Mesendoderm (in vitro differentiated cells): ENCODE measurements at regions not wholly inside any gene's neighbourhood (a gene's known extent, or its start where the extent isn't known, plus 50 kb on each side); places are given as distances from the start of the nearest gene placed in this dataset.
A peak's percentile ranks its signal among the peaks of the same experiment; 100 is the strongest.

ENCODE experiments used
- DNase-seq: peaks from one replicate; pipeline ENCODE4 v3.0.0; 2013
- H2AK5ac ChIP-seq: 2 replicates; pipeline ENCODE4 v1.6.1; 2013; ENCODE audit warnings: low read length, inconsistent platforms
- H2BK120ac ChIP-seq: 2 replicates; pipeline ENCODE4 v1.6.1; 2013; ENCODE audit warnings: low read depth, mild to moderate bottlenecking, low read length, moderate library complexity, mixed read lengths
- H2BK15ac ChIP-seq: replicated peaks from 2 replicates; pipeline ENCODE4 v1.6.1; 2013; ENCODE audit warnings: low read depth, mild to moderate bottlenecking, moderate library complexity
- H2BK5ac ChIP-seq: 2 replicates; pipeline ENCODE4 v1.6.1; 2013; ENCODE audit warnings: low read length, inconsistent platforms
- H3K18ac ChIP-seq: 2 replicates; pipeline ENCODE4 v1.6.1; 2013; ENCODE audit warnings: mild to moderate bottlenecking, low read length, mixed read lengths
- H3K23ac ChIP-seq: one replicate; pipeline ENCODE4 v1.6.1; 2013; ENCODE audit warnings: low read length
- H3K27ac ChIP-seq: 2 replicates; pipeline ENCODE4 v1.5.1; 2013; ENCODE audit warnings: low read depth, mild to moderate bottlenecking, inconsistent platforms, low read length, moderate library complexity
- H3K27me3 ChIP-seq: 2 replicates; pipeline ENCODE4 v1.6.1; 2013; ENCODE audit warnings: low read length, control low read depth, mild to moderate bottlenecking, inconsistent platforms; ENCODE audit not compliant: insufficient read depth, poor library complexity
- H3K36me3 ChIP-seq: 2 replicates; pipeline ENCODE4 v1.6.1; 2013; ENCODE audit warnings: low read length, inconsistent platforms; ENCODE audit not compliant: control insufficient read depth, insufficient read depth
- H3K4ac ChIP-seq: one replicate; pipeline ENCODE4 v1.6.1; 2013; ENCODE audit warnings: low read depth, mild to moderate bottlenecking, low read length, moderate library complexity
- H3K4me1 ChIP-seq: 2 replicates; pipeline ENCODE4 v1.6.1; 2013; ENCODE audit warnings: low read depth, low read length, inconsistent platforms; ENCODE audit not compliant: control insufficient read depth
- H3K4me2 ChIP-seq: 2 replicates; pipeline ENCODE4 v1.6.1; 2013; ENCODE audit warnings: low read length
- H3K4me3 ChIP-seq: 2 replicates; pipeline ENCODE4 v1.5.1; 2013; ENCODE audit warnings: mild to moderate bottlenecking, low read length
- H3K56ac ChIP-seq: one replicate; pipeline ENCODE4 v1.6.1; 2013; ENCODE audit warnings: low read length
- H3K79me1 ChIP-seq: 2 replicates; pipeline ENCODE4 v1.6.1; 2013; ENCODE audit warnings: low read length, inconsistent platforms
- H3K79me2 ChIP-seq: 2 replicates; pipeline ENCODE4 v1.6.1; 2013; ENCODE audit warnings: mild to moderate bottlenecking, low read length; ENCODE audit not compliant: control insufficient read depth, insufficient read depth
- H3K9ac ChIP-seq: 2 replicates; pipeline ENCODE4 v1.6.1; 2013; ENCODE audit warnings: low read length, inconsistent platforms
- H4K5ac ChIP-seq: one replicate; pipeline ENCODE4 v1.6.1; 2013; ENCODE audit warnings: low read length
- H4K8ac ChIP-seq: one replicate; pipeline ENCODE4 v1.6.1; 2013; ENCODE audit warnings: low read depth, mild to moderate bottlenecking, control low read depth, low read length, moderate library complexity
- WGBS: extraction: QIAGEN DNeasy Blood & Tissue Kit; methylation state at CpG from one replicate; pipeline ENCODE4 v1.1.7; 2013; ENCODE audit warnings: low lambda C conversion rate, missing lambda C conversion rate; ENCODE audit not compliant: insufficient coverage; ENCODE audit errors: extremely low coverage; 5-methylcytosine and 5-hydroxymethylcytosine counted together

GRCh38 chr12:31874961-31875608 lies 84.1 kb upstream of the RESF1 start:
- no peak overlapping the region for H2BK15ac ChIP-seq
- peak overlapping the region; percentile 83 for H3K18ac ChIP-seq
- H4K5ac ChIP-seq, result peak overlapping the region; percentile 44
- peak overlapping the region; percentile 84 for H3K56ac ChIP-seq
- no CpG with 5 or more reads among the region's 6 CpGs for WGBS
- peak; percentile 84 for DNase-seq
- peak overlapping the region; percentile 98 for H2BK5ac ChIP-seq
- H4K8ac ChIP-seq, result no peak overlapping the region
- no peak overlapping the region for H3K4me2 ChIP-seq
- H2AK5ac ChIP-seq, result peak overlapping the region; percentile 97
- peak overlapping the region; percentile 48 for H3K23ac ChIP-seq
- peak overlapping the region; percentile 77 for H3K4ac ChIP-seq
- H3K27me3 ChIP-seq, result no peaks in the 10 kb centered on the region
- H3K79me1 ChIP-seq, result no peaks in the 10 kb centered on the region
- H3K27ac ChIP-seq, result peak overlapping the region; percentile 78
- peaks cover 22% of the 10 kb centered on the region for H3K4me1 ChIP-seq
- no peaks in the 10 kb centered on the region for H3K36me3 ChIP-seq
- peak overlapping the region; percentile 64 for H2BK120ac ChIP-seq
- H3K9ac ChIP-seq, result peak overlapping the region; percentile 38
- H3K4me3 ChIP-seq, result no peak overlapping the region
- H3K79me2 ChIP-seq, result no peaks in the 10 kb centered on the region

DNA sequence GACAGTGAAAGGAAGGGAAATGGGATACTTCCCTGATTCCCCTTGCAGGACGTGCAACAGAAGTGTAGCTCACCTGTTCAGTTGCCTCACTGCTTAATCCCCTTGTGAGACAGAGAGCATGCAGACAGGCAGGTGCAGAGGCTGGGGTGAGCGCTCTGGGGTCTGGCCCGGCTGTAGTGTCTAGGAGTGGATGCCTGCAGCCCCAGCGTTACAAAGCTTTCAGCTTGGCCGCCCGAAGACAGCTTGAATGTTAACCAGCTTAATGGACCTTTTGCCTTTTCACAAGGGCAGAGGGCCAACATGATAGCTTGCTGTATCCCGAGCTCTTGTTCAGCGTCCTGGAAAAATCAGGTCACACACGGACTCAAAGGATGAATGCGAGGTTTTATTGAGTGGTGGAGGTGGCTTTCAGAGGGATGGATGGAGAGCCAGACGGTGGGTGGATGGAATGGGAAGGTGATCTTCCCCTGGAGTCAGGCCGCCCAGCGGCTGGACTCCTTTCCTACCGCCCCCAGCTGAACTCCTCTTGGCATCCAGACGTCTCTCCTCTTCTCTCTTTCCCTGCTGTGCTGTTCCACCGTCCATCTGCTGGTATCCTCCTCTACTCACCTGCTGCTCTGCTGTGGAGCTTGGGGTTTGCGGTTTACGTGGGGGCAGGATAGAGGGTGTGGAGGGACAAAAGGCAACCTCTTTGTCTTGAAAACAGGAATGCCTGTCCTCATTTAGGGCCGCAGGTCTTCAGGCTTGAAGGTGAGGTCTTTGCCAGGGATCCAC lies 86.2 kb upstream of the RESF1 start:
- H3K79me1 ChIP-seq, result no peaks in the 10 kb centered on the region
- H3K56ac ChIP-seq, result no peak overlapping the region
- H3K79me2 ChIP-seq, result no peaks in the 10 kb centered on the region
- H3K9ac ChIP-seq, result no peak overlapping the region
- no peak overlapping the region for H3K23ac ChIP-seq
- H2BK15ac ChIP-seq, result no peak overlapping the region
- no peak overlapping the region for H3K4me2 ChIP-seq
- no peak overlapping the region for H3K27ac ChIP-seq
- H2AK5ac ChIP-seq, result peak overlapping the region; percentile 6
- WGBS, result no CpG with 5 or more reads among the region's 19 CpGs
- no peak overlapping the region for H3K18ac ChIP-seq
- no peaks in the 10 kb centered on the region for H3K36me3 ChIP-seq
- no peak overlapping the region for H2BK120ac ChIP-seq
- no peaks in the 10 kb centered on the region for H3K27me3 ChIP-seq
- H4K8ac ChIP-seq, result no peak overlapping the region
- no peak for DNase-seq
- no peak overlapping the region for H4K5ac ChIP-seq
- H3K4me3 ChIP-seq, result no peak overlapping the region
- peaks cover 21% of the 10 kb centered on the region for H3K4me1 ChIP-seq
- no peak overlapping the region for H2BK5ac ChIP-seq
- no peak overlapping the region for H3K4ac ChIP-seq

- H3K79me1 ChIP-seq, result no peaks in the 10 kb centered on the region
- H4K8ac ChIP-seq, result peak overlapping the region; percentile 39
- no peak overlapping the region for H2BK5ac ChIP-seq
- no CpG with 5 or more reads among the region's 2 CpGs for WGBS
- H3K27me3 ChIP-seq, result no peaks in the 10 kb centered on the region
- H3K27ac ChIP-seq, result peak overlapping the region; percentile 36
- H3K79me2 ChIP-seq, result no peaks in the 10 kb centered on the region
- no peak overlapping the region for H4K5ac ChIP-seq
- H2BK15ac ChIP-seq, result no peak overlapping the region
- H3K4me2 ChIP-seq, result no peak overlapping the region
- no peak for DNase-seq
- H3K4me3 ChIP-seq, result no peak overlapping the region
- H3K9ac ChIP-seq, result no peak overlapping the region
- no peak overlapping the region for H2AK5ac ChIP-seq
- H3K56ac ChIP-seq, result peak overlapping the region; percentile 42
- peaks cover 11% of the 10 kb centered on the region for H3K4me1 ChIP-seq
- no peak overlapping the region for H2BK120ac ChIP-seq
- H3K23ac ChIP-seq, result no peak overlapping the region
- H3K36me3 ChIP-seq, result no peaks in the 10 kb centered on the region
- H3K4ac ChIP-seq, result no peak overlapping the region
- no peak overlapping the region for H3K18ac ChIP-seq
Observed at GRCh38 chr12:31869972-31870371, 89.2 kb upstream of the RESF1 start.

- Histone ChIP-seq H2BK5ac (peak overlapping the region; percentile 70), H3K27me3 (no peaks in the 10 kb centered on the region), H2BK120ac (no peak overlapping the region), H2AK5ac (peak overlapping the region; percentile 48), H3K9ac (no peak overlapping the region), H3K56ac (peak overlapping the region; percentile 44), H3K79me2 (no peaks in the 10 kb centered on the region), H3K79me1 (no peaks in the 10 kb centered on the region), H4K8ac (no peak overlapping the region), H3K4me1 (peaks cover 6% of the 10 kb centered on the region), H3K4ac (no peak overlapping the region), H3K18ac (no peak overlapping the region), H4K5ac (no peak overlapping the region), H3K4me3 (no peak overlapping the region), H3K36me3 (no peaks in the 10 kb centered on the region), H3K27ac (no peak overlapping the region), H3K4me2 (no peak overlapping the region), H2BK15ac (no peak overlapping the region), H3K23ac (no peak overlapping the region)
- DNase-seq, result no peak
- no CpG with 5 or more reads among the region's 2 CpGs for WGBS
Observed at GRCh38 chr12:31868965-31869364, 90.2 kb upstream of the RESF1 start.

- Histone ChIP-seq H2BK120ac (no peak overlapping the region), H3K18ac (no peak overlapping the region), H3K4me2 (no peak overlapping the region), H2BK5ac (no peak overlapping the region), H3K27ac (no peak overlapping the region), H3K79me2 (no peaks in the 10 kb centered on the region), H3K4ac (no peak overlapping the region), H3K36me3 (no peaks in the 10 kb centered on the region), H3K56ac (no peak overlapping the region), H3K4me1 (peaks cover 6% of the 10 kb centered on the region), H2BK15ac (no peak overlapping the region), H4K5ac (no peak overlapping the region), H4K8ac (no peak overlapping the region), H3K23ac (no peak overlapping the region), H2AK5ac (no peak overlapping the region), H3K79me1 (no peaks in the 10 kb centered on the region), H3K27me3 (no peaks in the 10 kb centered on the region), H3K9ac (no peak overlapping the region), H3K4me3 (no peak overlapping the region)
- DNase-seq, result no peak
Observed at GRCh38 chr12:31867292-31867691, 91.9 kb upstream of the RESF1 start.
